Chondrocyte (in vitro differentiated cells): ENCODE measurements at regions not wholly inside any gene's neighbourhood (a gene's known extent, or its start where the extent isn't known, plus 50 kb on each side); places are given as distances from the start of the nearest gene placed in this dataset.

Source experiments
- DNase-seq: peaks from one replicate; pipeline ENCODE4 v3.0.0; 2021; ENCODE audit warnings: mixed read lengths, low spot score
- H3K27ac Mint-ChIP-seq: one replicate; pipeline ENCODE4 v1.8.0; 2021; ENCODE audit warnings: mild to moderate bottlenecking, moderate library complexity, mixed read lengths; ENCODE audit not compliant: unreplicated experiment
- H3K27me3 Mint-ChIP-seq: 2 replicates; pipeline ENCODE4 v1.8.0; 2021; ENCODE audit warnings: low read depth, mixed read lengths
- H3K36me3 Mint-ChIP-seq: 2 replicates; pipeline ENCODE4 v1.8.0; 2021; ENCODE audit warnings: low read depth, mixed read lengths
- H3K4me1 Mint-ChIP-seq: 2 replicates; pipeline ENCODE4 v1.8.0; 2021; ENCODE audit warnings: low read depth, mild to moderate bottlenecking, mixed read lengths
- H3K4me3 Mint-ChIP-seq: one replicate; pipeline ENCODE4 v1.8.0; 2021; ENCODE audit warnings: mild to moderate bottlenecking, moderate library complexity, mixed read lengths; ENCODE audit not compliant: unreplicated experiment
- H3K9me3 Mint-ChIP-seq: 2 replicates; pipeline ENCODE4 v1.8.0; 2021; ENCODE audit warnings: low read depth, mixed read lengths
- TF ChIP-seq, protein P1 (sequence below): fragments of 200-600 bp; sonication (generic); IDR thresholded peaks from 2 replicates; pipeline ENCODE4 v1.5.0; 2021; ENCODE audit warnings: antibody characterized with exemption, mild to moderate bottlenecking, moderate library complexity

DNA sequence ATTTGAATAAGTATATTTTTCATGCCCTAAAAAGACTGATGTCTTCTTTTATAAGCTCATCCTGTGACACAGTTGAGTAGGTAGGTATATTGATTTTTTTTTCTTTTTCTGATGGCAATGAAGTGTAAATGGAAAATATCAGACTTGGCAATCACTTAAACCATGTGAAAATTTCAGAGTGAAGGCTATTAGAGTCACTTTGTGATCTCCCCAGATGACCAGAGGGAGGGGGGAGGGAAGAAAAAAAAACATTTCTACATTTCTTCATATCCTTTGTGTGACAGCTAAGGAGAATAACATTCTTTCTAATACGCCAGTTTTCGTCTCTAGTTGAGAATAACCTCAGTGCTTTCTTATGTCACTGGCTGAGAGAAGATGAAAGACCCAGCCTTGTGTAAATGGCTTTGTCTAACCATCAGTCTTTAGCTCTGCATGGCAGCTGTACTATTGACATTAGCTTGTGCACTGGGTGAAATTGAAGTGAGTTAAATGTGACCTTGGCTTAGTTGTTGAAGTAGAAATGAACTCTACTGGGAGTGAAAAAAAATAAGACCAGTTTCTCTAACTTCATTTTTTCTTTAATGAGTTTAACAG lies 332.1 kb upstream of the DACH1 start:
- DNase-seq: no peak
- Mint-ChIP-seq H3K27ac (no peak overlapping the region), H3K4me1 (peaks cover 9% of the 10 kb centered on the region), H3K9me3 (no peaks in the 10 kb centered on the region), H3K4me3 (no peak overlapping the region), H3K36me3 (no peaks in the 10 kb centered on the region), H3K27me3 (peaks cover 9% of the 10 kb centered on the region)
- TF ChIP-seq, protein P1, sequence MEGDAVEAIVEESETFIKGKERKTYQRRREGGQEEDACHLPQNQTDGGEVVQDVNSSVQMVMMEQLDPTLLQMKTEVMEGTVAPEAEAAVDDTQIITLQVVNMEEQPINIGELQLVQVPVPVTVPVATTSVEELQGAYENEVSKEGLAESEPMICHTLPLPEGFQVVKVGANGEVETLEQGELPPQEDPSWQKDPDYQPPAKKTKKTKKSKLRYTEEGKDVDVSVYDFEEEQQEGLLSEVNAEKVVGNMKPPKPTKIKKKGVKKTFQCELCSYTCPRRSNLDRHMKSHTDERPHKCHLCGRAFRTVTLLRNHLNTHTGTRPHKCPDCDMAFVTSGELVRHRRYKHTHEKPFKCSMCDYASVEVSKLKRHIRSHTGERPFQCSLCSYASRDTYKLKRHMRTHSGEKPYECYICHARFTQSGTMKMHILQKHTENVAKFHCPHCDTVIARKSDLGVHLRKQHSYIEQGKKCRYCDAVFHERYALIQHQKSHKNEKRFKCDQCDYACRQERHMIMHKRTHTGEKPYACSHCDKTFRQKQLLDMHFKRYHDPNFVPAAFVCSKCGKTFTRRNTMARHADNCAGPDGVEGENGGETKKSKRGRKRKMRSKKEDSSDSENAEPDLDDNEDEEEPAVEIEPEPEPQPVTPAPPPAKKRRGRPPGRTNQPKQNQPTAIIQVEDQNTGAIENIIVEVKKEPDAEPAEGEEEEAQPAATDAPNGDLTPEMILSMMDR: no peak

DNA sequence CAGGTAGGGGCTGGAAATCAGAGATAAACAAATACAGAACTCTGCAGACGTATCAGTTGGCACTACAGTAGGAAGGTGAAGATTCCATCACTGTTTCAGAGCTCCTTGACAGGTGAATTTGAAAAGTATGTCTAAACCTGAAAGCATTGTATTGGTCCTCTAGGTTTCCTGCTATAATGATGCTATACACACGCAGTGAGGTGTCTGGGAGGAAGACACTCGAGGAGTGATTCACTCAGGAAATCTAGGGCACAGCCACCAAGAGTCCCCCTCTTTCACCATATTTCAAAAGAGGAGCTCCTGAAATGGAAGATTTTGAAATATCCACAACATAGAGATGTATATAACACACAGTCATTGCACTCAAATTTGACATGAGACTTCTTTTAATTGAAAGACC lies 331.0 kb upstream of the DACH1 start:
- Mint-ChIP-seq H3K9me3 (no peaks in the 10 kb centered on the region), H3K36me3 (no peaks in the 10 kb centered on the region), H3K4me1 (peaks cover 9% of the 10 kb centered on the region), H3K27me3 (peaks cover 9% of the 10 kb centered on the region), H3K27ac (no peak overlapping the region), H3K4me3 (no peak overlapping the region)
- TF ChIP-seq, protein P1: no peak
- no peak for DNase-seq

DNA sequence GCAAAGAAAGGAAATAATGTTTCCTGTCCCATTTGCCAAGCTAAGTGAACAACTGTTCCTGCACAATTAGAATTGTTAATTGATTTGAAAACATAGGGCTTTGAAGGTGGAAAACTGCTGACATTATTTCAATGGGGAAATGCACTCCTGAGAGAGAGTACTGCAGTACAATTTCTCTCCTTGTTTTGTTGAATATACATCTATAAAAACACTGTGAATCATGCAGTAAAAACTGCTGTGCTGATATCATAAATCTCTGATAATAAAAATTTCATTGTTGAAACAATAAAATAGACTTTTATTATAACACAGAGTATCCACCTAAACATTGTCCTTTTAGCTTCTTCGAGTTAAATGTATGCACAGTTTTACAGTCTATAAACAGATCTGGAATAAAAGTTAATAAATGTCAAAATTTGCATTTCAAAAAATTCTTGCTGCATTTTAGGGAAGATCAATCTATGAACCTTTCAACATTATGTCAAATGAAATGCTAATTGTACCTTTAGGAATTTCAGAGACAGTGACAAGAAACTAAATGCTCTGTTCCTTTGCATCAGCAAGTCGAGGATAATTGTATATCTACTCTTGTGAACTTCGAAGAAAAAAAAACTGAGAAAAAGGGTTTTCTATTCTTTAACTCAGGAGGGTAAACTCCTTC lies 328.2 kb upstream of the DACH1 start:
- Mint-ChIP-seq H3K27me3 (peaks cover 17% of the 10 kb centered on the region), H3K4me1 (peaks cover 9% of the 10 kb centered on the region), H3K27ac (no peak overlapping the region), H3K9me3 (no peaks in the 10 kb centered on the region), H3K36me3 (no peaks in the 10 kb centered on the region), H3K4me3 (no peak overlapping the region)
- TF ChIP-seq, protein P1: no peak
- no peak for DNase-seq

DNA sequence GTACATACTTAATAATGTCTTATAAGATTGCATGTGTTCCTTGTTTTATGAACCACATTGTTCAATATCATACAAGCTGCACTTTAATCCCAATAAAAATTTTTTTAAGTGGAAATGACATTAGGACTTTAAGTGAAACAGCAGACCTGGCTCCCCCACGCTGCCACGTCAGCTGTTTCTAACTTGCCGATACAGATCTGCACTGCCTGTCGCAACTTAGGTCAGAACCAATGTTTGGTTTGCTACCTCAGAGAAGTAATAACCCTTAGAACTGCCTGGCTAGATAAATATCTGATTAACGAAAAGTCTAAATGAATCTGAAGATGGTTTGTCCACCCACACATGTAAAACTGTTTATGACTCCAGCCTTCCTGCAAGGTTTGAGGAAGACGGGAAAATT lies 327.5 kb upstream of the DACH1 start:
- H3K9me3 Mint-ChIP-seq: no peaks in the 10 kb centered on the region
- no peaks in the 10 kb centered on the region for H3K36me3 Mint-ChIP-seq
- H3K4me1 Mint-ChIP-seq: peaks cover 7% of the 10 kb centered on the region
- H3K4me3 Mint-ChIP-seq: no peak overlapping the region
- TF ChIP-seq, protein P1: no peak
- H3K27me3 Mint-ChIP-seq: peaks cover 17% of the 10 kb centered on the region
- H3K27ac Mint-ChIP-seq: no peak overlapping the region
- DNase-seq: no peak

DNA sequence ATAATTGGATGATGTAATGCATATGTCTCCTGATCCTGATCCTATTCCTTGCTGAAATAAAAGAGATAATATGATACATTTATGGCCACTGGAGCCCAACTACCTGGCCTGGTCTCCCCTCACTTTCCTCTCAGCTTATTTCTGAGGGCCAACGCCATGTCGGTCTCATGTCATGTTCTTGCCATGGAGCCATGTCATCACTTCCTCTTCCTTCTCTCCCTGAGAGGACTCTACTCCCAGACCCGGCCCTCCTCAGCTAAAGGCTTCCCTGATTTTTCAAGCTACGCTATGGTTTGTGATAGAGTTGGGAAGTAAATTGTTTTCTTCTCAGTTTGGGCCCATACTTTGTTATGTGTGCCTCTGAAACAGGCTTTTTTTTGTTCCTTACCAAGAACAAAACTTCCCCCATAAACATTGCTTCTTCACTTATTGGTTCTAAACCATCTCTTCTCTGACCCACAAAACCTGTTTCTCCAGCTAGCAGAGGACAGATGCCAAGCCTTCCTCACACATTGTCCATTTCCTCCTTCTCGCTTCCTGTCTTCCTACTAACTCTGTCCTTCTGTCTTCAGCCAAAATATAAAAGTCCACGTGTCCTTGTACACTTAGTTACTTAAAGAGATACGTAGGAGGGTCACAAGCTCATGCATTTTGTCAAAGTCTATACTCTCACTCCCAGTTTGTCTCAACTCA lies 319.9 kb upstream of the DACH1 start:
- H3K27me3 Mint-ChIP-seq: peaks cover 5% of the 10 kb centered on the region
- H3K4me1 Mint-ChIP-seq: no peaks in the 10 kb centered on the region
- H3K27ac Mint-ChIP-seq: no peak overlapping the region
- no peak overlapping the region for H3K4me3 Mint-ChIP-seq
- peaks cover 11% of the 10 kb centered on the region for H3K9me3 Mint-ChIP-seq
- no peak for DNase-seq
- TF ChIP-seq, protein P1: no peak
- no peaks in the 10 kb centered on the region for H3K36me3 Mint-ChIP-seq
